ENCODE measurements at regions not wholly inside any gene's neighbourhood (a gene's known extent, or its start where the extent isn't known, plus 50 kb on each side); places are given as distances from the start of the nearest gene placed in this dataset.

DNA sequence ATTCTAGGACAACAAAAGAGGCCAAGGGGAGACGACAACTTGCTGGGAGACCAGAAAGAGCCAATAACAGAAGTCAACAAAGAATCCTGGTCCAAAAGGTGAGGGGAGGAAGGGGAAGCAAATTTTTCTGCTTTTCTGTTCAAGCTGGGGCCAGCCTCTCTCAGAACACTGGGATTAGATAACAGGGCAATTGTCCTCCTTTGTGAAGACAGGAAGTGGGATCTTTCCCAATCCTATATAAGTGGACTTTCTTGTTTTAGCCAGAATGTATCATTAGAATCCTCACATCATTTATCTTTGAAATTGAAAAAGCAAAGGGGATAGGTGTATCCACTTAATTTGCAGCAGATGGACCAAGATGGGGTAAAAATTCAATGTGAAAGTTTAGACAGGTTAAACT lies 101.2 kb upstream of the COL21A1 start:
- TF ChIP-seq POLR2A (IDR thresholded peaks at IDR 0.05) = no peak
- TF ChIP-seq, protein P1, sequence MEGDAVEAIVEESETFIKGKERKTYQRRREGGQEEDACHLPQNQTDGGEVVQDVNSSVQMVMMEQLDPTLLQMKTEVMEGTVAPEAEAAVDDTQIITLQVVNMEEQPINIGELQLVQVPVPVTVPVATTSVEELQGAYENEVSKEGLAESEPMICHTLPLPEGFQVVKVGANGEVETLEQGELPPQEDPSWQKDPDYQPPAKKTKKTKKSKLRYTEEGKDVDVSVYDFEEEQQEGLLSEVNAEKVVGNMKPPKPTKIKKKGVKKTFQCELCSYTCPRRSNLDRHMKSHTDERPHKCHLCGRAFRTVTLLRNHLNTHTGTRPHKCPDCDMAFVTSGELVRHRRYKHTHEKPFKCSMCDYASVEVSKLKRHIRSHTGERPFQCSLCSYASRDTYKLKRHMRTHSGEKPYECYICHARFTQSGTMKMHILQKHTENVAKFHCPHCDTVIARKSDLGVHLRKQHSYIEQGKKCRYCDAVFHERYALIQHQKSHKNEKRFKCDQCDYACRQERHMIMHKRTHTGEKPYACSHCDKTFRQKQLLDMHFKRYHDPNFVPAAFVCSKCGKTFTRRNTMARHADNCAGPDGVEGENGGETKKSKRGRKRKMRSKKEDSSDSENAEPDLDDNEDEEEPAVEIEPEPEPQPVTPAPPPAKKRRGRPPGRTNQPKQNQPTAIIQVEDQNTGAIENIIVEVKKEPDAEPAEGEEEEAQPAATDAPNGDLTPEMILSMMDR (IDR thresholded peaks at IDR 0.05) = no peak
